HL-60 (cell line): ENCODE measurements at regions not wholly inside any gene's neighbourhood (a gene's known extent, or its start where the extent isn't known, plus 50 kb on each side); places are given as distances from the start of the nearest gene placed in this dataset.

ENCODE experiments used
- GABPA ChIP-seq: IDR thresholded peaks from 2 replicates; pipeline ENCODE4 v1.6.1; 2012; ENCODE audit warnings: low read depth
- POLR2AphosphoS5 ChIP-seq: IDR thresholded peaks from 2 replicates; pipeline ENCODE4 v1.6.1; 2012; ENCODE audit warnings: low read depth
- TF ChIP-seq, protein P1 (sequence below): IDR thresholded peaks from one replicate; pipeline ENCODE4 v1.5.1; 2011; ENCODE audit warnings: low read length, control low read depth, inconsistent platforms; ENCODE audit not compliant: insufficient read depth
- TF ChIP-seq, protein P2 (sequence below): IDR thresholded peaks from 2 replicates; pipeline ENCODE4 v1.6.1; 2012; ENCODE audit warnings: low read depth; ENCODE audit not compliant: insufficient replicate concordance

GRCh38 chr14:41350476-41350875 is 256.2 kb upstream of the LRFN5 start:
- TF ChIP-seq, protein P1, sequence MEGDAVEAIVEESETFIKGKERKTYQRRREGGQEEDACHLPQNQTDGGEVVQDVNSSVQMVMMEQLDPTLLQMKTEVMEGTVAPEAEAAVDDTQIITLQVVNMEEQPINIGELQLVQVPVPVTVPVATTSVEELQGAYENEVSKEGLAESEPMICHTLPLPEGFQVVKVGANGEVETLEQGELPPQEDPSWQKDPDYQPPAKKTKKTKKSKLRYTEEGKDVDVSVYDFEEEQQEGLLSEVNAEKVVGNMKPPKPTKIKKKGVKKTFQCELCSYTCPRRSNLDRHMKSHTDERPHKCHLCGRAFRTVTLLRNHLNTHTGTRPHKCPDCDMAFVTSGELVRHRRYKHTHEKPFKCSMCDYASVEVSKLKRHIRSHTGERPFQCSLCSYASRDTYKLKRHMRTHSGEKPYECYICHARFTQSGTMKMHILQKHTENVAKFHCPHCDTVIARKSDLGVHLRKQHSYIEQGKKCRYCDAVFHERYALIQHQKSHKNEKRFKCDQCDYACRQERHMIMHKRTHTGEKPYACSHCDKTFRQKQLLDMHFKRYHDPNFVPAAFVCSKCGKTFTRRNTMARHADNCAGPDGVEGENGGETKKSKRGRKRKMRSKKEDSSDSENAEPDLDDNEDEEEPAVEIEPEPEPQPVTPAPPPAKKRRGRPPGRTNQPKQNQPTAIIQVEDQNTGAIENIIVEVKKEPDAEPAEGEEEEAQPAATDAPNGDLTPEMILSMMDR: no peak
- TF ChIP-seq GABPA (no peak), POLR2AphosphoS5 (no peak)
- TF ChIP-seq, protein P2, sequence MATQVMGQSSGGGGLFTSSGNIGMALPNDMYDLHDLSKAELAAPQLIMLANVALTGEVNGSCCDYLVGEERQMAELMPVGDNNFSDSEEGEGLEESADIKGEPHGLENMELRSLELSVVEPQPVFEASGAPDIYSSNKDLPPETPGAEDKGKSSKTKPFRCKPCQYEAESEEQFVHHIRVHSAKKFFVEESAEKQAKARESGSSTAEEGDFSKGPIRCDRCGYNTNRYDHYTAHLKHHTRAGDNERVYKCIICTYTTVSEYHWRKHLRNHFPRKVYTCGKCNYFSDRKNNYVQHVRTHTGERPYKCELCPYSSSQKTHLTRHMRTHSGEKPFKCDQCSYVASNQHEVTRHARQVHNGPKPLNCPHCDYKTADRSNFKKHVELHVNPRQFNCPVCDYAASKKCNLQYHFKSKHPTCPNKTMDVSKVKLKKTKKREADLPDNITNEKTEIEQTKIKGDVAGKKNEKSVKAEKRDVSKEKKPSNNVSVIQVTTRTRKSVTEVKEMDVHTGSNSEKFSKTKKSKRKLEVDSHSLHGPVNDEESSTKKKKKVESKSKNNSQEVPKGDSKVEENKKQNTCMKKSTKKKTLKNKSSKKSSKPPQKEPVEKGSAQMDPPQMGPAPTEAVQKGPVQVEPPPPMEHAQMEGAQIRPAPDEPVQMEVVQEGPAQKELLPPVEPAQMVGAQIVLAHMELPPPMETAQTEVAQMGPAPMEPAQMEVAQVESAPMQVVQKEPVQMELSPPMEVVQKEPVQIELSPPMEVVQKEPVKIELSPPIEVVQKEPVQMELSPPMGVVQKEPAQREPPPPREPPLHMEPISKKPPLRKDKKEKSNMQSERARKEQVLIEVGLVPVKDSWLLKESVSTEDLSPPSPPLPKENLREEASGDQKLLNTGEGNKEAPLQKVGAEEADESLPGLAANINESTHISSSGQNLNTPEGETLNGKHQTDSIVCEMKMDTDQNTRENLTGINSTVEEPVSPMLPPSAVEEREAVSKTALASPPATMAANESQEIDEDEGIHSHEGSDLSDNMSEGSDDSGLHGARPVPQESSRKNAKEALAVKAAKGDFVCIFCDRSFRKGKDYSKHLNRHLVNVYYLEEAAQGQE: no peak
